Upper lobe of right lung (tissue), 1 donor: ENCODE measurements at regions not wholly inside any gene's neighbourhood (a gene's known extent, or its start where the extent isn't known, plus 50 kb on each side); places are given as distances from the start of the nearest gene placed in this dataset.
"Not testable (repeated sequence)": the region's sequence is repeated elsewhere in the genome, so short reads cannot be mapped to it uniquely, and the experiment has no call there.

Experiments used
- ATAC-seq: fragments of 200-7000 bp; cut with Tn5 transposase; one replicate; pipeline ENCODE4 v1.9.1; 2020; ENCODE audit warnings: mild to moderate bottlenecking, moderate library complexity
- DNase-seq: peaks from one replicate; pipeline ENCODE4 v3.0.0-alpha.2; 2020
- H3K27ac ChIP-seq: fragments of 200-600 bp; one replicate; pipeline ENCODE4 v1.8.0; 2022
- H3K27me3 ChIP-seq: fragments of 200-600 bp; one replicate; pipeline ENCODE4 v1.8.0; 2022; ENCODE audit warnings: mild to moderate bottlenecking
- H3K36me3 ChIP-seq: fragments of 200-600 bp; one replicate; pipeline ENCODE4 v1.8.0; 2022
- H3K4me1 ChIP-seq: fragments of 200-600 bp; one replicate; pipeline ENCODE4 v1.8.0; 2022
- H3K4me3 ChIP-seq: fragments of 200-600 bp; one replicate; pipeline ENCODE4 v1.8.0; 2022; ENCODE audit warnings: mild to moderate bottlenecking
- H3K9me3 ChIP-seq: fragments of 200-600 bp; one replicate; pipeline ENCODE4 v1.8.0; 2022
- CTCF ChIP-seq: fragments of 200-600 bp; IDR thresholded peaks from one replicate; pipeline ENCODE4 v1.8.0; 2022; ENCODE audit warnings: antibody characterized with exemption
- intact Hi-C: fragments of 100-400 bp; cut with DNase I; formaldehyde crosslinking; loops from one replicate; pipeline ENCODE4 v1.11.0; 2022
- donor health status: DM: no; HTN: yes; CAD: no; lungs with severe emphysema.

GRCh38 chr10:93127642-93128215, 54.0 kb downstream of the CYP26A1 start:
- H3K4me1 ChIP-seq, H3K36me3 ChIP-seq, intact Hi-C loops, H3K27me3 ChIP-seq, H3K27ac ChIP-seq, H3K4me3 ChIP-seq, ATAC-seq, DNase-seq: not testable (repeated sequence)
- H3K9me3 ChIP-seq, result peaks cover 10% of the 10 kb centered on the region

- peaks cover 2% of the 10 kb centered on the region for H3K9me3 ChIP-seq
- no peak for ATAC-seq
- H3K36me3 ChIP-seq, result no peaks in the 10 kb centered on the region
- TF ChIP-seq CTCF, result no peak
- no peak overlapping the region for H3K27ac ChIP-seq
- H3K4me1 ChIP-seq, result no peaks in the 10 kb centered on the region
- intact Hi-C loops, result no loop called here
- no peak for DNase-seq
- H3K27me3 ChIP-seq, result no peaks in the 10 kb centered on the region
- no peak overlapping the region for H3K4me3 ChIP-seq
Measured at GRCh38 chr10:93131986-93132385, 58.3 kb downstream of the CYP26A1 start.

- Histone ChIP-seq H3K27me3 (no peaks in the 10 kb centered on the region), H3K4me3 (no peak overlapping the region), H3K9me3 (no peaks in the 10 kb centered on the region), H3K36me3 (no peaks in the 10 kb centered on the region), H3K4me1 (no peaks in the 10 kb centered on the region), H3K27ac (no peak overlapping the region)
- ATAC-seq (no peak), DNase-seq (no peak)
- TF ChIP-seq CTCF, result no peak
- intact Hi-C loops, result no loop called here
Measured at GRCh38 chr10:93138113-93138870, 64.6 kb downstream of the CYP26A1 start.

GRCh38 chr10:93139059-93139655, 65.5 kb downstream of the CYP26A1 start:
- Histone ChIP-seq H3K27me3 (no peaks in the 10 kb centered on the region), H3K9me3 (no peaks in the 10 kb centered on the region), H3K4me3 (no peak overlapping the region), H3K27ac (no peak overlapping the region), H3K4me1 (no peaks in the 10 kb centered on the region), H3K36me3 (no peaks in the 10 kb centered on the region)
- TF ChIP-seq CTCF, result no peak
- intact Hi-C loops, result no loop called here
- ATAC-seq (peak; percentile 73), DNase-seq (no peak)

GRCh38 chr10:93142534-93142933, 68.8 kb downstream of the CYP26A1 start:
- Histone ChIP-seq H3K27me3 (no peaks in the 10 kb centered on the region), H3K9me3 (no peaks in the 10 kb centered on the region), H3K4me3 (no peak overlapping the region), H3K36me3 (no peaks in the 10 kb centered on the region), H3K4me1 (no peaks in the 10 kb centered on the region), H3K27ac (no peak overlapping the region)
- TF ChIP-seq CTCF, result no peak
- intact Hi-C loops, result no loop called here
- ATAC-seq, result no peak
- no peak for DNase-seq

GRCh38 chr10:93143281-93143680, 69.6 kb downstream of the CYP26A1 start:
- DNase-seq (no peak), ATAC-seq (no peak)
- Histone ChIP-seq H3K27ac (no peak overlapping the region), H3K4me3 (no peak overlapping the region), H3K4me1 (no peaks in the 10 kb centered on the region), H3K27me3 (peaks cover 7% of the 10 kb centered on the region), H3K9me3 (no peaks in the 10 kb centered on the region), H3K36me3 (no peaks in the 10 kb centered on the region)
- intact Hi-C loops, result no loop called here
- TF ChIP-seq CTCF, result no peak
